Erythroblast (primary cell): ENCODE measurements at regions not wholly inside any gene's neighbourhood (a gene's known extent, or its start where the extent isn't known, plus 50 kb on each side); places are given as distances from the start of the nearest gene placed in this dataset.

Source experiments
- GATA1 ChIP-seq: IDR thresholded peaks from 2 replicates; pipeline ENCODE4 v1.6.1; 2011; ENCODE audit warnings: low read depth, mild to moderate bottlenecking, control low read depth, low read length, moderate library complexity
- POLR2A ChIP-seq: IDR thresholded peaks from 2 replicates; pipeline ENCODE4 v1.6.1; 2011; ENCODE audit warnings: mild to moderate bottlenecking, low read length

- no peak for TF ChIP-seq POLR2A
- no peak for TF ChIP-seq GATA1
Observed at GRCh38 chr18:45462179-45462578, 153.1 kb upstream of the SLC14A2 start.
